PC-9 (cell line): ENCODE measurements at regions not wholly inside any gene's neighbourhood (a gene's known extent, or its start where the extent isn't known, plus 50 kb on each side); places are given as distances from the start of the nearest gene placed in this dataset.

ENCODE experiments used
- BruUV-seq: library from RNA; stranded (reverse); fragments of 400-500 nt; replicated peaks from 2 replicates; lab custom pipeline; 2021; lab: Mats Ljungman, UMichigan
- CTCF ChIA-PET: fragments of 300-600 bp; sonication (Branson Sonifier 250); formaldehyde crosslinking; loops from one replicate; lab custom pipeline; 2022; ENCODE audit warnings: antibody characterized with exemption; lab: Charles Lee
- POLR2A ChIA-PET: fragments of 300-600 bp; sonication (Branson Sonifier 250); formaldehyde crosslinking; loops from one replicate; lab custom pipeline; 2022; ENCODE audit warnings: antibody characterized with exemption; ENCODE audit not compliant: unreplicated experiment; lab: Charles Lee
- DNase-seq, 2 experiments: peaks; one replicate each; pipeline versions ENCODE4 v3.0.0 to v3.0.0-alpha.2; 2015 to 2022; ENCODE audit warnings: mixed read lengths in 1 of 2
- H2AFZ ChIP-seq: fragments of 200-600 bp; sonication (generic); 2 replicates; pipeline ENCODE4 v1.8.1; 2017; ENCODE audit warnings: antibody characterized with exemption
- H3F3A ChIP-seq: fragments of 200-600 bp; sonication (generic); 2 replicates; pipeline ENCODE4 v1.8.1; 2017; ENCODE audit warnings: antibody characterized with exemption, mild to moderate bottlenecking, low read depth; ENCODE audit not compliant: insufficient read depth
- H3K27ac ChIP-seq: fragments of 200-600 bp; sonication (generic); 2 replicates; pipeline ENCODE4 v1.6.1; 2016; ENCODE audit warnings: mixed run types
- H3K27me3 ChIP-seq: fragments of 200-600 bp; sonication (generic); 2 replicates; pipeline ENCODE4 v1.6.1; 2016; ENCODE audit warnings: low read depth, mixed run types; ENCODE audit not compliant: insufficient read depth
- H3K36me3 ChIP-seq: fragments of 200-600 bp; sonication (generic); 2 replicates; pipeline ENCODE4 v1.6.1; 2016; ENCODE audit warnings: low read depth, mixed run types
- H3K4me1 ChIP-seq: fragments of 200-600 bp; sonication (generic); replicated peaks from 2 replicates; pipeline ENCODE4 v1.6.1; 2016; ENCODE audit warnings: mixed run types; ENCODE audit not compliant: insufficient read depth
- H3K4me2 ChIP-seq: fragments of 200-600 bp; sonication (generic); 2 replicates; pipeline ENCODE4 v1.6.1; 2017; ENCODE audit warnings: mixed run types
- H3K4me3 ChIP-seq: fragments of 200-600 bp; sonication (generic); 2 replicates; pipeline ENCODE4 v1.6.1; 2016; ENCODE audit warnings: mixed run types
- H3K79me2 ChIP-seq: fragments of 200-600 bp; sonication (generic); 2 replicates; pipeline ENCODE4 v1.6.1; 2017; ENCODE audit warnings: low read depth, mixed run types
- H3K9me2 ChIP-seq: fragments of 200-600 bp; sonication (generic); 2 replicates; pipeline ENCODE4 v1.8.1; 2017; ENCODE audit warnings: mild to moderate bottlenecking; ENCODE audit not compliant: insufficient read depth
- H3K9me3 ChIP-seq: fragments of 200-600 bp; sonication (generic); 2 replicates; pipeline ENCODE4 v1.8.1; 2016; ENCODE audit warnings: low read depth; ENCODE audit not compliant: insufficient read depth
- H4K20me1 ChIP-seq: fragments of 200-600 bp; sonication (generic); 2 replicates; pipeline ENCODE4 v1.8.1; 2017; ENCODE audit not compliant: insufficient read depth
- CTCF ChIP-seq: fragments of 200-600 bp; sonication (generic); conservative IDR thresholded peaks from 2 replicates; pipeline ENCODE4 v1.6.1; 2017; ENCODE audit warnings: mixed run types, antibody characterized with exemption, mild to moderate bottlenecking, moderate library complexity
- EZH2 ChIP-seq: fragments of 200-600 bp; sonication (generic); IDR thresholded peaks from 2 replicates; pipeline ENCODE4 v1.8.0; 2017; ENCODE audit warnings: antibody characterized with exemption, low read depth
- intact Hi-C: fragments of 100-400 bp; cut with micrococcal nuclease; formaldehyde crosslinking; loops from one replicate; pipeline ENCODE4 v1.10.0; 2022; ENCODE audit not compliant: unreplicated experiment

GRCh38 chr5:89452081-89452480 is 569.1 kb upstream of the MEF2C start:
- no peak for DNase-seq
- Histone ChIP-seq H3K27me3 (no peaks in the 10 kb centered on the region), H3K4me1 (no peaks in the 10 kb centered on the region), H3K4me2 (no peak overlapping the region), H3K36me3 (no peaks in the 10 kb centered on the region), H3K79me2 (no peaks in the 10 kb centered on the region), H3K27ac (no peak overlapping the region), H2AFZ (no peak overlapping the region), H3K9me3 (no peaks in the 10 kb centered on the region), H3K4me3 (no peak overlapping the region), H4K20me1 (no peaks in the 10 kb centered on the region), H3F3A (no peaks in the 10 kb centered on the region), H3K9me2 (no peaks in the 10 kb centered on the region)
- BruUV-seq, result no TSS peak
- CTCF ChIA-PET, result no interaction called here
- no peak for TF ChIP-seq EZH2
- no peak for TF ChIP-seq CTCF
- intact Hi-C loops, result no loop called here
- POLR2A ChIA-PET, result no interaction called here

GRCh38 chr5:89451263-89451662 is 568.3 kb upstream of the MEF2C start:
- CTCF ChIA-PET, result no interaction called here
- POLR2A ChIA-PET, result interaction anchor here (0.5 kb wide), 1 partner anchor 813 kb away, joined by 3 read pairs; no protein-coding TSS in a partner anchor
- Histone ChIP-seq H3K4me1 (no peaks in the 10 kb centered on the region), H4K20me1 (no peaks in the 10 kb centered on the region), H3K9me2 (no peaks in the 10 kb centered on the region), H3K4me2 (no peak overlapping the region), H3K79me2 (no peaks in the 10 kb centered on the region), H3K9me3 (no peaks in the 10 kb centered on the region), H3K27me3 (no peaks in the 10 kb centered on the region), H3K36me3 (no peaks in the 10 kb centered on the region), H3F3A (no peaks in the 10 kb centered on the region), H3K4me3 (no peak overlapping the region), H3K27ac (no peak overlapping the region), H2AFZ (no peak overlapping the region)
- TF ChIP-seq EZH2 (no peak), CTCF (no peak)
- DNase-seq, result no peak
- BruUV-seq, result no TSS peak
- intact Hi-C loops, result no loop called here

- Histone ChIP-seq H3F3A (no peaks in the 10 kb centered on the region), H4K20me1 (no peaks in the 10 kb centered on the region), H3K4me3 (no peak overlapping the region), H3K36me3 (no peaks in the 10 kb centered on the region), H3K9me2 (no peaks in the 10 kb centered on the region), H2AFZ (no peak overlapping the region), H3K79me2 (no peaks in the 10 kb centered on the region), H3K4me1 (no peaks in the 10 kb centered on the region), H3K27ac (no peak overlapping the region), H3K9me3 (no peaks in the 10 kb centered on the region), H3K4me2 (no peak overlapping the region), H3K27me3 (no peaks in the 10 kb centered on the region)
- POLR2A ChIA-PET, result no interaction called here
- no peak for TF ChIP-seq EZH2
- intact Hi-C loops, result no loop called here
- CTCF ChIA-PET, result no interaction called here
- no TSS peak for BruUV-seq
- DNase-seq, result no peak
Observed at GRCh38 chr5:89450149-89450538, 567.2 kb upstream of the MEF2C start.
